Common myeloid progenitor, CD34-positive (primary cell): ENCODE measurements at regions not wholly inside any gene's neighbourhood (a gene's known extent, or its start where the extent isn't known, plus 50 kb on each side); places are given as distances from the start of the nearest gene placed in this dataset.
A peak's percentile ranks its signal among the peaks of the same experiment; 100 is the strongest.
"Not testable (repeated sequence)": the region's sequence is repeated elsewhere in the genome, so short reads cannot be mapped to it uniquely, and the experiment has no call there.

Experiments used
- CTCF ChIA-PET: fragments of 350-600 bp; sonication (Branson Sonifier 250); formaldehyde crosslinking; loops from one replicate; lab custom pipeline; 2021; ENCODE audit warnings: antibody characterized with exemption; lab: Charles Lee
- POLR2A ChIA-PET: fragments of 350-600 bp; sonication (Branson Sonifier 250); formaldehyde crosslinking; loops from one replicate; lab custom pipeline; 2021; ENCODE audit warnings: antibody characterized with exemption; lab: Charles Lee
- DNase-seq, 3 donors: peaks; one replicate each; pipeline versions ENCODE4 v3.0.0 to v3.0.0-alpha.2; 2013
- H3K27ac ChIP-seq, 2 experiments: 1 replicate in 1 of 2; 2 replicates in 1 of 2; pipeline ENCODE4 v1.7.0; 2013; ENCODE audit warnings: inconsistent platforms in 2 of 2, low read length in 2 of 2, mild to moderate bottlenecking in 2 of 2, low read depth in 1 of 2, moderate library complexity in 1 of 2; ENCODE audit not compliant: severe bottlenecking in 2 of 2, insufficient read depth in 1 of 2, poor library complexity in 1 of 2
- H3K27me3 ChIP-seq, 5 experiments: replicated peaks in 2 of 5; 1 replicate in 3 of 5; 2 replicates in 2 of 5; pipeline versions ENCODE4 v1.6.1 to v1.7.0; 2013; ENCODE audit warnings: low read length in 4 of 5, mild to moderate bottlenecking in 2 of 5, moderate library complexity in 2 of 5, inconsistent platforms in 1 of 5; ENCODE audit not compliant: insufficient read depth in 5 of 5, control insufficient read depth in 4 of 5
- H3K36me3 ChIP-seq, 4 experiments: 1 replicate in 2 of 4; 2 replicates in 2 of 4; pipeline versions ENCODE4 v1.6.1 to v1.7.0; 2013; ENCODE audit warnings: low read length in 3 of 4, control low read depth in 1 of 4, mild to moderate bottlenecking in 1 of 4; ENCODE audit not compliant: control insufficient read depth in 4 of 4, insufficient read depth in 4 of 4
- H3K4me1 ChIP-seq, 4 experiments: 1 replicate in 3 of 4; 2 replicates in 1 of 4; pipeline versions ENCODE4 v1.6.1 to v1.7.1; 2013; ENCODE audit warnings: low read length in 3 of 4, mild to moderate bottlenecking in 3 of 4, control low read depth in 1 of 4, inconsistent platforms in 1 of 4, moderate library complexity in 1 of 4; ENCODE audit not compliant: control insufficient read depth in 4 of 4, insufficient read depth in 4 of 4; ENCODE audit errors: control extremely low read depth in 1 of 4
- H3K4me3 ChIP-seq, 7 experiments: 1 replicate in 4 of 7; 2 replicates in 3 of 7; pipeline versions ENCODE4 v1.5.1 to v1.7.0; 2013; ENCODE audit warnings: mild to moderate bottlenecking in 7 of 7, low read length in 6 of 7, moderate library complexity in 6 of 7, inconsistent platforms in 2 of 7, low read depth in 2 of 7, control low read depth in 1 of 7; ENCODE audit not compliant: insufficient read depth in 4 of 7, control insufficient read depth in 1 of 7; ENCODE audit errors: extremely low read depth in 1 of 7
- H3K9me3 ChIP-seq, 5 experiments: 1 replicate in 4 of 5; 2 replicates in 1 of 5; pipeline versions ENCODE4 v1.6.1 to v1.7.1; 2013; ENCODE audit warnings: low read length in 4 of 5, mild to moderate bottlenecking in 2 of 5, inconsistent platforms in 1 of 5, low read depth in 1 of 5, moderate library complexity in 1 of 5; ENCODE audit not compliant: control insufficient read depth in 4 of 5, insufficient read depth in 2 of 5; ENCODE audit errors: control extremely low read depth in 1 of 5
- WGBS: methylation state at CpG from one replicate; pipeline ENCODE4 v1.1.5; 2013; ENCODE audit not compliant: insufficient coverage; 5-methylcytosine and 5-hydroxymethylcytosine counted together

- Histone ChIP-seq H3K27me3 (peaks cover 0 to 9% (median 2%) of the 10 kb centered on the region in 5 experiments), H3K4me3 (no peak overlapping the region), H3K27ac (no peak overlapping the region), H3K36me3 (no peaks in the 10 kb centered on the region), H3K9me3 (peaks cover 0 to 6% (median 0%) of the 10 kb centered on the region in 5 experiments), H3K4me1 (peaks cover 10 to 26% (median 20%) of the 10 kb centered on the region in 4 experiments)
- DNase-seq = no peak
- ChIA-PET CTCF (interaction anchor here (1.1 to 8.2 kb wide), 8 partner anchors 10 to 457 kb away, joined by 3 to 72 read pairs (median 6); no protein-coding TSS in a partner anchor), POLR2A (no interaction called here)
- WGBS = 90% methylated on average over 3 of the region's 3 CpGs
Measured at GRCh38 chr13:48583859-48584311, 51.0 kb upstream of the RCBTB2 start.

- Histone ChIP-seq H3K9me3 (peaks cover 0 to 6% (median 0%) of the 10 kb centered on the region in 5 experiments), H3K4me1 (peaks cover 3 to 14% (median 10%) of the 10 kb centered on the region in 4 experiments), H3K36me3 (no peaks in the 10 kb centered on the region), H3K27ac (no peak overlapping the region), H3K4me3 (no peak overlapping the region), H3K27me3 (peaks cover 0 to 9% (median 2%) of the 10 kb centered on the region in 5 experiments)
- WGBS = 60% methylated on average over 1 of the region's 2 CpGs
- CTCF ChIA-PET = interaction anchor here (8.2 kb wide), 1 partner anchor 251 kb away, joined by 72 read pairs; no protein-coding TSS in a partner anchor
- DNase-seq = peak in 2 of 3 donors; percentile 43 to 67
- POLR2A ChIA-PET = no interaction called here
Measured at GRCh38 chr13:48585456-48585840, 52.6 kb upstream of the RCBTB2 start.

GRCh38 chr13:48586591-48587103, 53.8 kb upstream of the RCBTB2 start:
- Histone ChIP-seq H3K4me1 (peaks cover 3 to 14% (median 10%) of the 10 kb centered on the region in 4 experiments), H3K27ac (no peak overlapping the region), H3K9me3 (peaks cover 0 to 6% (median 0%) of the 10 kb centered on the region in 5 experiments), H3K36me3 (no peaks in the 10 kb centered on the region), H3K4me3 (no peak overlapping the region), H3K27me3 (peaks cover 0 to 9% (median 2%) of the 10 kb centered on the region in 5 experiments)
- 7% methylated on average over 4 of the region's 5 CpGs for WGBS
- POLR2A ChIA-PET = no interaction called here
- CTCF ChIA-PET = no interaction called here
- DNase-seq = peak in 1 of 3 donors; percentile 32

GRCh38 chr13:48588120-48588519, 55.2 kb upstream of the RCBTB2 start:
- Histone ChIP-seq H3K9me3 (peaks cover 0 to 6% (median 0%) of the 10 kb centered on the region in 5 experiments), H3K27ac (no peak overlapping the region), H3K27me3 (peaks cover 0 to 4% (median 1%) of the 10 kb centered on the region in 5 experiments), H3K4me1 (peaks cover 5 to 20% (median 16%) of the 10 kb centered on the region in 4 experiments), H3K36me3 (no peaks in the 10 kb centered on the region), H3K4me3 (no peak overlapping the region)
- POLR2A ChIA-PET = no interaction called here
- no peak for DNase-seq
- WGBS = 100% methylated on average over 1 of the region's 2 CpGs
- CTCF ChIA-PET = interaction anchor here (1.1 kb wide), 1 partner anchor 179 kb away, joined by 3 read pairs; no protein-coding TSS in a partner anchor

GRCh38 chr13:48590141-48590901, 57.4 kb upstream of the RCBTB2 start:
- Histone ChIP-seq H3K36me3 (no peaks in the 10 kb centered on the region), H3K9me3 (peaks cover 0 to 6% (median 0%) of the 10 kb centered on the region in 5 experiments), H3K27ac (no peak overlapping the region), H3K4me1 (peaks cover 5 to 22% (median 18%) of the 10 kb centered on the region in 4 experiments), H3K27me3 (peaks cover 0 to 5% (median 0%) of the 10 kb centered on the region in 5 experiments), H3K4me3 (no peak overlapping the region)
- no peak for DNase-seq
- POLR2A ChIA-PET = no interaction called here
- WGBS = 33% methylated on average over 1 of the region's 5 CpGs
- CTCF ChIA-PET = interaction anchor here (0.6 to 2.2 kb wide), 6 partner anchors 9 to 394 kb away, joined by 3 to 8 read pairs (median 5); no protein-coding TSS in a partner anchor

- H3K4me3 ChIP-seq, DNase-seq, H3K27me3 ChIP-seq, POLR2A ChIA-PET, H3K9me3 ChIP-seq, H3K27ac ChIP-seq, H3K36me3 ChIP-seq: not testable (repeated sequence)
- peaks cover 5 to 20% (median 15%) of the 10 kb centered on the region in 4 experiments for H3K4me1 ChIP-seq
- 96% methylated on average over 8 of the region's 12 CpGs for WGBS
- CTCF ChIA-PET = interaction anchor here (0.7 to 8.5 kb wide), 5 partner anchors 8 to 257 kb away, joined by 3 to 176 read pairs (median 8); no protein-coding TSS in a partner anchor
Measured at GRCh38 chr13:48591124-48591872, 58.4 kb upstream of the RCBTB2 start.
